HL-60 (cell line): ENCODE measurements at regions not wholly inside any gene's neighbourhood (a gene's known extent, or its start where the extent isn't known, plus 50 kb on each side); places are given as distances from the start of the nearest gene placed in this dataset.

Source experiments
- DNase-seq, 2 experiments: peaks; one replicate each; pipeline ENCODE4 v3.0.0-alpha.2; 2010 to 2020; ENCODE audit warnings: low read depth in 1 of 2, low spot score in 1 of 2
- H3K27ac ChIP-seq: fragments of 250-450 bp; sonication (Bioruptor Pico); replicated peaks from 2 replicates; pipeline ENCODE4 v1.5.1; 2020; ENCODE audit warnings: mild to moderate bottlenecking, moderate library complexity
- H3K27me3 ChIP-seq: fragments of 250-450 bp; sonication (Bioruptor Pico); 2 replicates; pipeline ENCODE4 v1.5.1; 2021; ENCODE audit warnings: mild to moderate bottlenecking, moderate library complexity; ENCODE audit not compliant: insufficient read depth, poor library complexity, severe bottlenecking
- H3K4me3 ChIP-seq: replicated peaks from 2 replicates; pipeline ENCODE4 v1.5.1; 2011; ENCODE audit warnings: mild to moderate bottlenecking, control low read depth, low read length; ENCODE audit not compliant: insufficient read depth
- CTCF ChIP-seq: IDR thresholded peaks from one replicate; pipeline ENCODE4 v1.5.1; 2011; ENCODE audit warnings: low read length, control low read depth, inconsistent platforms; ENCODE audit not compliant: insufficient read depth
- GABPA ChIP-seq: IDR thresholded peaks from 2 replicates; pipeline ENCODE4 v1.6.1; 2012; ENCODE audit warnings: low read depth
- POLR2AphosphoS5 ChIP-seq: IDR thresholded peaks from 2 replicates; pipeline ENCODE4 v1.6.1; 2012; ENCODE audit warnings: low read depth
- REST ChIP-seq: IDR thresholded peaks from 2 replicates; pipeline ENCODE4 v1.6.1; 2012; ENCODE audit warnings: low read depth; ENCODE audit not compliant: insufficient replicate concordance
- SPI1 ChIP-seq: IDR thresholded peaks from 2 replicates; pipeline ENCODE4 v1.6.1; 2012; ENCODE audit warnings: low read depth, mild to moderate bottlenecking, borderline replicate concordance

- Histone ChIP-seq H3K27ac (no peak overlapping the region), H3K27me3 (no peaks in the 10 kb centered on the region), H3K4me3 (no peak overlapping the region)
- no peak for TF ChIP-seq SPI1
- TF ChIP-seq POLR2AphosphoS5: no peak
- TF ChIP-seq GABPA: no peak
- TF ChIP-seq CTCF: no peak
- TF ChIP-seq REST: no peak
- DNase-seq: no peak
These were observed 313.9 kb upstream of the SATB1 start for GRCh38 chr3:18739099-18739433.

- Histone ChIP-seq H3K27ac (no peak overlapping the region), H3K27me3 (no peaks in the 10 kb centered on the region), H3K4me3 (no peak overlapping the region)
- TF ChIP-seq SPI1: no peak
- no peak for TF ChIP-seq REST
- TF ChIP-seq GABPA: no peak
- TF ChIP-seq POLR2AphosphoS5: no peak
- DNase-seq: no peak
These were observed 313.4 kb upstream of the SATB1 start for GRCh38 chr3:18738393-18739098.

GRCh38 chr3:18735005-18735404, 309.9 kb upstream of the SATB1 start:
- DNase-seq: no peak
- no peak overlapping the region for H3K4me3 ChIP-seq
- TF ChIP-seq GABPA (no peak), POLR2AphosphoS5 (no peak), REST (no peak), CTCF (no peak), SPI1 (no peak)
- no peak overlapping the region for H3K27ac ChIP-seq
- no peaks in the 10 kb centered on the region for H3K27me3 ChIP-seq

GRCh38 chr3:18734309-18734708, 309.2 kb upstream of the SATB1 start:
- no peak for DNase-seq
- Histone ChIP-seq H3K4me3 (no peak overlapping the region), H3K27me3 (no peaks in the 10 kb centered on the region), H3K27ac (no peak overlapping the region)
- TF ChIP-seq POLR2AphosphoS5 (no peak), SPI1 (no peak), REST (no peak), GABPA (no peak), CTCF (no peak)
